SK-N-DZ (cell line): ENCODE measurements at regions not wholly inside any gene's neighbourhood (a gene's known extent, or its start where the extent isn't known, plus 50 kb on each side); places are given as distances from the start of the nearest gene placed in this dataset.

Source experiments
- DNase-seq: peaks from one replicate; pipeline ENCODE4 v3.0.0-alpha.2; 2015; ENCODE audit warnings: low spot score

DNA sequence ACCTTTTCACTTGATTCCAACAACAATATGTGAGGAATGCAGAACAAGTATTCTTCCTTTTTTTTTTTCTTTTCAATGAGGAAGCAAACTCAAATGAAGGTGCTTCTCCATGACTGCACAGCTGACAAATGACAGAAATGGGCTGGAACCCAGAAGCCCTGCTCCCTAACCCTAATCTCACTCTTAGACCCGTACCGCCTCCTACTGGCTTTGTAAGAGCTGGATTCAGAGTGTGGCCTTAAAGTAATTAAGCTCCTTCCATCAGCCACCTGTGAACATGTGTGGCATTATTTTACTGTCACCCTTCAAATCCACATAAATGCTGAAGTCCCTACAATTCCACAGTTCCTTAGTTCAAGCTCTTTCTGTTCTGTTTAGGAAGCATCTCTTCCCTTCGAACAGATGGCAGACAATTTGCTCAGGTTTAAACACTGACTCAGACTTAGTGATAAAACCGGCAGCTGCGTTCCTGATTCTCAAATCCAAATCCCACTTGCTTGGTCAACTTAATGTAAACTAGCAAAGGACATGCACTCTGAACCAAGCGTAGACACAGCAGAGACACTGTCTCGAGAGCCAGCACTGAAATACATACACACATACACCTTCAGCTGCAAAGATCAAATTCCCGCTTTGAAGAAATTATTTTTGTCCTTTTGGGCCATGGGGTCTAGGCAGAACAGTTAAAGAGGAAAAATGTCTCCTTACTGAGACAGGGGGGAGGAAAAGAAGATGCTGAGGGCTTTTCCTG, 316.7 kb upstream of the TLE4 start:
- peak; percentile 29 for DNase-seq

DNA sequence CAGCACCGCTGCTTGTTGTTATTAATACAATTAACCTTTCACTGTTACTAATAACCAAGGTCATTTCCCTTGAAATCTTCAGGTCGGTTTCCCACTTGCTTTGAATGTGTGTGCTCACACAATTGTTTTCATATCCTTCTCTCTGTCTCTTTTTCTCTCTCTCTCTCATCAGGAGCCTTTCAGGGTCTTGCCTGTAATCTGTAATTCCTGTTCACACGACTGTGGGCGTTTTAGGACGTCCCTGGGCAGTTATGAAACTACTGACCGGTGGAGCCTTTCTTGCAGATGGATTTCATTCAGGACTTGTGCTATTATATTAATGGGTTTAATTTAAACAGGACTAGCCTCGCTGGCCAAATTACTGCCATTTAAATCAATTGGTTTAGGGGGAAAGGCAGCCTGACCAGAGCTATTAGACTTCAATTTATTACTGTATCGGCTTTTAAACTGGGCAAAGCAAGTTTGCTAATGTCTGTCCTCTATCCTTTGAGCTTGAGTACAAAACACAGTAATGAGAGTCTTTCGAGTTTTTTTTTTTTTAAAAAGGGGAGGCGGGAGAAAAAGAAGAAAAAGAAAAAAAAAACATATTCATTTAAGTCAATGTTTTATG, 316.0 kb upstream of the TLE4 start:
- no peak for DNase-seq

DNA sequence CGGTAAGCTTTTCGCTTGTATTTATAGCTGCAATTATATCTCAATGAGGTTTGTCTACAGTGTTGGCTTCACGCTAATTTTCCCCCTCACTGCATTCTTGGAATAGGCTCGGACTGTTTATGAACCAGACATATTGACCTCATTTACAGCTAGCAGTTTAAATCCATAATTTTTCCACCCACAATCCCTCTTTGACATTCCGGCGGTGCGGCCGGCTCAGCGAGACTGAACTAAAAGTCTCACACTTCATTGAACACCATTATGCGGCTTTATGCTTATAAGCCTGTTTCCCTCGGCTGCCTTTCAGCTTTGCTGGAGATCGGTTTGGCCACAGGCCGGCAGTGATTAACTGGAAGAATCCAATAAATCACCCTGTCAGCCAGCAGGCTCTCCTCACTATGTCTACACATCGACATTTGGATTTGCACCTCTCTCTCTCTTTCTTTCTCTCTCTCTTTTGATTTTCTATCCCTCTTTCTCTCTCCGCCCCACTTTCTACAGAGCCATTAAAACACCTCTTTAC, 315.0 kb upstream of the TLE4 start:
- DNase-seq: peak; percentile 59

DNA sequence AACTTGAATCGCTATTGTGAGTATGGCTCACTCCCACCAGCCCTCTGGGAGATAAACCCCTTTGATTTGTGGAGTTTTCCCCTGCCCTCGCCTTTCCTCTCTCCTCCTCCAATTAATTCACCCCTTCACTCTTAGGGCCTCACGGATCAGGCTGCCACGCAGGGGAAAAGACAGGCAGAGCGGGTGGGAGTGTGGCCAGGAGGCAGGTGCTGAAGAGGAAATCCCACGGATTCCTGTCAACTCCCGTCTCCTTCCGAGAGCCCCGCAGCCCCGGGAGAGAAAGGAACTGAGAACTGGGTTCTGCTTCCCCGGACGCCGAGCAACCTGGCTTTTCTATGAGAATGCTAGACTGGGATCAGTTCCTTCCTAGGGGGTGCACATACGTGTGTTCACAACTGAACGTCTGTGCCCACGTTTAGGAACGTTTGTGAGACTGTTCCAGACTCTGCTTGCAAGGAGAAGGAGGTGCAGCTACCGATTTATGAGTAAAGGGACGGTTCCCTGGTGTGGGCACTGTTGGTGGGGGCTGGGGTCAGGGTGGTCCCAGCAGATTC, 314.5 kb upstream of the TLE4 start:
- DNase-seq: peak; percentile 36

DNA sequence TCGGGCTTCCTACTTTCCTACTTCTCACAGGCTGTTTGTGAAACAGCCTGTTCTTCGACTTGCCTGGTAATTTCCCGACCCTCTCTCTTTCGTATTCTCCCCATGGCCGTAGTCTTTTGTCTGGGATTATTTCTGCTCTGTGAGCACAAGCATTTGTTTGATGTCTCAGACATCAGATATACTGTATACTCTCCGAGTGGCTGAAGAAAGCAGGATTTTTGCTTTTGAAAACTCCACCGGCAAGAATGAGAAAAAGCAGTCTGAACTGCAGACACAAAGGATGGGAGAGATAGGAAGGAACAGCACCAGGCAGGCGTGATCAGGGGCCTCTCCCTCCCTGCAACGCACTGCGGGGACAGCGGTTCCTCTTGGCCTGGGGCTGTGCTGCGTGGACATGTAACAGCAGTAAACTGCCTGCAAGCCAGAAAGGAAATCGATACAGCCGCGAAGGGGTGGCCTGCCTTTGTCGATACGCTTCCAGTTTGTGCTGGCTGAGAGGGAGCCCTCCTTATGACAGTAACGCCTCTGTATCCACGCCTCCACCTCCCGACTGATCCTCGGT, 313.9 kb upstream of the TLE4 start:
- peak; percentile 30 for DNase-seq

DNA sequence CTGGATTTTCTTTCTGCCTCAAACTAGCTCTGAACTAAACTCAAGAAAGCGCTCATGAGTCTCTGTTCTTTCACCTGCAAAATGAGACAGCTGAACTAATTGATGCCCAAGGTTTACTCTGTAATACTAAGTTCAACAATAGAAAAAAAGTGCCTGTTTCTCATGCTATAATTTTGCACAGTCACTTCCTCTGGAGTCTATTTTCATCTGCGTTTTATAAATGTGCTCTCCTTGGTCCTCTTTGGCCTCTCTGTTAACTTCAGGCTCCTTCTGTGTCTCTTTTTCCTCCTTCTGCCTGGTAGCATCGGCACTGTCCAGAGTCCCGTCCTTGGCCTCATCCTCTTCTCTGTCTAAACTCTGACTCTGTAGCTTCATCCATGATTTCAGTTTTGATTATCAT, 311.9 kb upstream of the TLE4 start:
- DNase-seq: no peak

DNA sequence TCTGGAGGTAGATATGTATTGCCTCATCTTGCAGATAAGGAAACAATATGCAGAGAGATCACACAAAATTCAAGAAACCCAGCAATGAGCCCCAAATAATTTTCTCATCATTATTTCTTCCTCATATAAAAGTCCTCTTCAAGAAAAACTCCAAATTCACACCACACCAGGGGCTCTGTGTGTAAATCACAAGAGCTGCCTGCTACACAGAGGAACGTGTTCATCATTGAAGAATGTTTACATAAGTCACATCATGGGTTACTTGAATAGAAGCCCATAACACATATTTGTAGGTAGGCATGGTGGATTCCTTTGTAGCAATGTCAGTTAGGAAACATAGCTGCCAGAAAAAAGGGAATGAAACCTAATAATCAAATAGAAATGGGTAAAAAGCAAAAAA, 308.1 kb upstream of the TLE4 start:
- DNase-seq: no peak

DNA sequence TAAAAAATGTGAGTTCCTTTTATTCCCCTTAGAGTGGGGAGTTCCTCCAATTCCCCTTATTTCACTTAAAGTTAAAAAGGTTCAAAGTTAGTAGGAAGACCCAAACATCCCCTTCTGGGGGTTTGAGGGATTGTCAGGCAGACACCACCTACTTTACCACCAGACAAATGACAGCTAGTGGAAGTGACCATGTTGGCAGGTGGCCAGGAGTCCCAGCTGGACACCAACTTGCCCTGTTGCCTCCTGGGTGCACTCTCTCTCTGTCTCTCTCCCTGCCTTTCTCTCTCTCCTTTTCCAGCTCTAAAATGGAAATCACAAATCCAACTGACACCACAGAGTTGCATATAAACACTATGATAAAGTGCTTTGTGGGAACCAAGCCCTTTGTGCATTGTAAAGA, 307.7 kb upstream of the TLE4 start:
- no peak for DNase-seq

DNA sequence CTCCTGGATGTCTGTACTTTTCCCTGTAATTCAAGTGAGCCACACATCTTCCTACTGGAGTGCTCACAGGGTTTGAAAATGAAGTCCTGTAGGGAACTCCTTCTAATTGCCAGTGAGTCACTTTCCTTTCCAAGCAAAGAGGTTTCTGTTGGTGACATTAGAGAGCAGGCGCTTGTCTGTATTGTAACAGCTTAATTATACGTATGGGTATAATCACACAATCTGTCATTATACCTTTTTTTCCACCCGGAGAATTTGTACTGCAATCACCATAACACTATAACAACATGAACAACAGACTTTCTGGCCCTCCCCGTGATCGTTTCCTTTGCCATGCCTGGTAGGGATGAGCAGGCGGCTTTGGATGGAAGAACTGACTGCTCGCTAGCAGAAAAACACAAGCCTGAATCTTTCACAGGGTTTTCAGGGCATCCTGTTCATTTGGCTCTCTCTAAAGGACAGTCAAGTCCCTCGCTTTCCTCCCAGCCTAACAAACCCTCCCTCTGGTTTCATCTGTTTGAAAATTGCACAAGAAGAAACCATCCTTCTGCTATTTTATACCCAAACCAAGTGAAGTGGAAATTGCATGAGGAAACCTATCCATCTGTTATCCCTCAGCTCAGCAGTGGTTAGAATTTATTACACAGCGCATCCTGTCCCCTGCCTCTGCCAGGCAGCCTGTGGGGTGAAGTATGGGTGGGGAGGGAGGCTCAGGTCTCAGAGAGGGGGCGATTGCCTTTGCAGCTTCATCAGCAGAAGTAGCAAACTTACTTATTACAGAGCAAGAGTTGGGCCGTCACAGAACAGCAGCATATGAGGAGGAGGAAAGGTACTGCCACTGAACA, 307.0 kb upstream of the TLE4 start:
- DNase-seq: no peak

DNA sequence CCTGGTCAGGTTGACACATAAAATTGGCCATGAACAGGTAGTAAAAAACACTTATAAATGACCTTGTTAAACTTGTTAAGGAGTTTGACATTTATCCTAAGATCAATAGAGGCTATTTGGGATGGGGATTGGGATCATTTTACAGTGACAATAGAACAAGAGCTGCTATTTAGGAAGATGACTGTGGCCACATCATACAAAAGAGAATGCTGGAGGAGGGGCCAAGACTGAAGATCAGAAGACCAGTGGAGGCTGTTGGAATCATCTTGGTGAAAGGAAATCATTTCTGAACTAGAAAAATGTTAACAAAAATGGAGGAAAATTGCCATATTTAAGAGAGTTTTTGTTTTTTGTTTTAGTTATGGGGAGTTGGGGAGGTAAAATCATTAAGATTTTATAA, 304.8 kb upstream of the TLE4 start:
- DNase-seq: no peak

DNA sequence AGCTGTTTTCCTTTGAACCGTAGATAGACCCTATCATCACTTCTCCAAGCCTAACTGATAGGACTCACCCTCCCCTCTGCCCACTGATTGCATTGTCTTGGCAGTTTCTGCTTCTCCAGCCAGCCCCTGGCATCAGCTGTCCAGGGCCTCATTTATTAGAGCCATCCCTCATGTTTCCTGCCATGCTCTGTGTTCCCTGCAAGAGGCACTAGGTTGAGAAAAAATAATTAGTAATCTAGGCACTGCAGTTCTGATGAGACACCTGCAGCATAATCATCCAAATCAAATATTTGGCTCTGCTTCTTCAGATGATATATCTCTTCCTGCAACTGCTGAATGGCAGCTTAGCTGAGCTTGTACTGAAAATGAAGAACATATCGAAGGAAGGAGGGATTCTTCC, 303.0 kb upstream of the TLE4 start:
- no peak for DNase-seq

DNA sequence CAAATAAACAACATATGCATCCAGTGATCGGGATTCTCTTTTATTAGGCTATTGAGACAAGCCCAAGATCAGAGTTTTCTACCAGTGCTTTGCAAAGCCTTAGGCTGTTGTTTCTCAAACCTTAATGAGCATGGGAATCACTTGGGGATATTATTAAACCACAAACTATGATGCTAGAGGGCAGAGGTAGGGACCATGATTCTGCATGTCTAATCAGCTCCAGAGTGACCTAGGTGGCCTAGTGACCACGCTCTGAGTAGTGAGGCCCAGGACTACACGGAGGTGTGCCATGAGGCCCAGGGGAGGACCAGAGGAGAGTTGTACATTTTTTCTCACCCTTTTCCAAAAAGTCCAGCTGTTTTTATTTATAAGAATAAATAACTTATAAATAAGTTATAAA, 298.5 kb upstream of the TLE4 start:
- DNase-seq: no peak

DNA sequence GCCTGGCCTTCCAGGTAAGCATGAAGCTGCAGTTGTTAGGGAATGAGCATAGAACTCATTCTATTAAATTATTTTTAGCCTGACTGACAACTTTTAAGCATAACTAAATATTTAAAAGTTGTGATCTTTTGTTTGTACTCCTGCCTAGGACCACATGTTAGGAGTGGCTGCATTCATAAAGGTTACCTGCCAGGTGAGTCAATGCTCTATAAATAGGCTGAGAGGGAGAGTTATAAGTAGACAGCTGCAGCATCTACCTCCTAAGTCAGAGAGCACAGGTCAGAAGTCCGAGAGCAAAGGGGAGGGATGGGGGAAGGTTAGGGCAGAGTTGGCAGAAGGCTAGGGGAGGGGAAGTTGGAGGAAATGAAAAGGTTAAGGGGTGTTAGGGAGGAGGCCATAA, 292.4 kb upstream of the TLE4 start:
- DNase-seq: no peak

DNA sequence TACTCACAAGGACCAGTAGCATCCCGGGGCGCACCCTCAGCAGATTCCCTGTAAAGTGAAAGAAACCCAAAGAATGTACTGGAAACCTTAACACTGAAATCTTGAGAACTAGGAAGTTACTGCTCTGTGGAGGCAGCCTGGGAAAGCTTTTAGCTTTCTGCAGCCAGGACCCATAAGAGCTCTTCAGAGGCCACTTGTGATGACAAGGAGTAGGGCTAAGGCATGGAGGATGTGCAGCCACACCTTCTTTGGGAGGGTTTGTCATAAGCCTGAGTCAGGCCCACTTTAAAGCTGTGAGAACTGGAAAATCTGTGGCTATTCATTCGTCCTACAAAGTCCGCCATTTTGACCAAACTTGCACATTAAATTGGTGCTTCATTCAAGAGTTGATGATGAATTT, 291.1 kb upstream of the TLE4 start:
- no peak for DNase-seq

DNA sequence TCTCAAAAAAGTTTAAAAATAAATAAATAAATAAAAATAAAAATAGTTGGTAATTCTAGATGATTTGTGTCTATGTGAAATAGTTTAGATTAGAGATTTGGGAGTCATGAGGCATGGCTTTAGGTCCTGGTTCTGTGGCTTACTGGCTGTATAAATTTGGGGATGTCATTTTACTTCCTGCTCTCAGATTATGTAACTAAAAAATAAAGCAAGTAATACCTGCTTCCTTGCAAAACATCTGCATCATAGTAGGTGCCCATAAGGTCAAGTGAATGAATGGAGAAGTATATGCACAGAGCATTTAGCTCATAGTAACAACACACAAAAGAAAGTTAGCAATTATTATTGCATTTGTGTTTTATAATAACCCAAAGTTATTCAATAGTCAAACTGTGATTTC, 287.7 kb upstream of the TLE4 start:
- DNase-seq: no peak

DNA sequence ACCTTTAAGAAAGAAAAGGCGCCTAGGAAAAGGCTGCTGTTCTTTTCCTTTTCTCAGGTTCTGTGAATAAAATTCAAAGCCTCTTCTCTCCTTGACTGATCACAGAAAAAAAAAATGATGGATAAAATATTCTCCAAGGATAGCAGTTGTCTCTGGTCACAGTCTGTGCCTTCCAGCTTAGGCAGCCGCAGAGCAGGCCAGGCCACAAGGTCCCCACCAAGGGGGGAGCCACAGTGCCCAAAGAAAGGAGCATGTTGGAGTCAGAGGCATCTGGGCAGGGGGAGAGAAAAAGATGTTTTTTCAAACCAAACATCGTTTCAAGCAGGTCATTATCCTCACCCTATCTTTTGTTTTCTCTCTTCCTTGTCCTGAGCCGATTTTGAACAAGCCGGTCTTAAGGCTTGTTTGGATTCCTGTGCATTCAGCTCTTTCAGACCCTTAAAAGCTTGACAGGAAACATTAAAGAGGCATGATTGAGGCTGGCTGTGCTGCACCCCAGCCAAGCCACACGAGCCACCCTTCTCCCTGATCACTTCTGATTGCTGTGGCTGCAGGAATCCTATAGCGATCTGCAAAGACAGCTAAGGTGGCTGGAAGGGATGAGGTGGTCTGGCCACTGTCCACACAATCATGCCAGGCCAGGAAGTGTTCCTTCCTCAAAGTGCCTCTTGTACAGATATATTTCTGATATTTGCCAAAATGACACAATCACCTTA, 284.6 kb upstream of the TLE4 start:
- no peak for DNase-seq

DNA sequence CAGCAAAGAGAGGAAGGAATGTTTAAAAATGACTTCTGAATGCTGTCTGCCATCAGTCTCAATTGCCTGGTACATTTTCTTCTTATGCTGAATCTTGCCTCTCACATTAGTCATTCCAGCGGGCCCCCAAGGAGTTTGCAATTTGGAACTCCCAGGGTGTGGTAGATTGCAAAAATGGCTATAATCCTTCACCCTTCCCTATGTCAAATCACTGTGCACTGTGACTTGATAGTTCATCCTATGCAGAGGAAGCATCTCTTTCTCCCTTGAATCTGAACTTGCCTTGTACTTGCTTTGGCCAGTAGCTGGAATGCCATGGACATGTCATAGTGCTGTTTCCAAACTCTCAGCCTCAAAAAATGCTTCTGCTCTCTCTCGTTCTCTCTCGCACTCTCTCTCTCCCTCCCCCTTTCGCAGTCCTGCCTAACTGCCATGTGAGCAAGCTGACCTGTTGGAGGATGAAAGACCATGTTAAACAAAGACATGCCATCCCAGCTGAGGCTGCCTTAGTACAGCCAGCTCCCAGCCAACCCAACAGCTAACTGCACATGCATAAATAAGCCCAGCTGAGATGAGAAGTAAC, 284.0 kb upstream of the TLE4 start:
- DNase-seq: no peak

DNA sequence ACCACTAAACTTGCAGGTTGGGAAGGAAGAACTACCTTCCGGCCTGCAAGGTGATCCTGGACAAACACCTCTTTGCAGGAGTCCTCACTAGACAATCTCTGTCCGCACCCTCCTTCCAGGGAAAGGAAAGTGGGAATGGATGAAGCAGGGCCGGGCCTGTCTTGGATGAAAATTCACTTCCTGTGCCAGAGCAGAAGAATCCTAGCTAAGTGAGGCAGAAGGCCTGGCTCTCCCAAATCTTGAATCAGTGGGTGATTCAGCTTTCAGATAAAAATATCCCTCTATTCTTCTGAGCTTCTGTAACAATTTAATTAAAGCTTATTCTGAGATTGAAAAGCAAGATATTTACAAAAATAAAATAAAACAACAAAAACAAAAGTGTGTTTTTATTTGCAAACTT, 281.9 kb upstream of the TLE4 start:
- no peak for DNase-seq

DNA sequence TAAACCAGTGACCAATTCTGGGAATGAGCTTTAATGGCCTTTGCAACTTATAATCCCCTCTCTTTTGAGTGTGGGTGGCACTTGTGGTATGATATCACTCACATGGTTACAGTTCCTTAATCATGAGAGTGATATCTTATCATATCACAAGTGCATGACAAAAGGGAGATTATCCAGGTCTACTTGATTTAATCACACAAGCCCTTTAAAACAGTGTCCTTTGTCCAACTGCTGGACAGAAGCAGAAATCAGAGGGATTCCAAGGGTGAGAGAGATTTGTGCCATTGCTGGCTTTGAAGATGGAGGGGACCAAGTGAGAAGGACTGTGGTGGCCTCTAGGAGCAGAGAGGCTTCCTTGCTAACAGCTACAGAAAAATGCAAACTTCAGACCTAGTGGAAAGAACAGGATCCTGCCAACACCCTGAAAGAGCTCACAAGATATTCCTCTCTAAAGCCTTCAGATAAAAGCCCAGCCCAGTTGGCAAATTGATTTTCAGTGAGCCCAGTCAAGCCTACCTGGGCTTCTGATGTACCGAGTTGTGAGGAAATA, 279.0 kb upstream of the TLE4 start:
- DNase-seq: peak; percentile 83

DNA sequence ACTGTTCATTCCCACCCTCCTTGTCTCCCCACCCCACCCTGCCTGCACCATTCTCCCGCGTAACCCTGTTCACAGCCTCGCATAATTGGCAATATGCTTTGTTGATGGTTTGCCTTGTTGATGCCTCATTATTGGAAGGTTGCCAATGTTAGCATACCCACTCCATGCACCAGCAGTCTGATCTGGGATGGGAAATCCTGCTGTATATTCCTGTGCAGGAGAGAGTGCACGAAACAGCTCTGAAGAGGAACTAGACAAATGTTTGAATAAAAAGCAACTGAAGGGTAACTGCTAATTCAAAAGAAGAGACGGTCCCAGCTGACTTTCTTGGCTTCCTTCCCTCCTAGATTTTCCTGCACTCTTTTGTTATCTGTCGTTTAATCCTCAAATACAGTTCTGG, 271.7 kb upstream of the TLE4 start:
- no peak for DNase-seq

DNA sequence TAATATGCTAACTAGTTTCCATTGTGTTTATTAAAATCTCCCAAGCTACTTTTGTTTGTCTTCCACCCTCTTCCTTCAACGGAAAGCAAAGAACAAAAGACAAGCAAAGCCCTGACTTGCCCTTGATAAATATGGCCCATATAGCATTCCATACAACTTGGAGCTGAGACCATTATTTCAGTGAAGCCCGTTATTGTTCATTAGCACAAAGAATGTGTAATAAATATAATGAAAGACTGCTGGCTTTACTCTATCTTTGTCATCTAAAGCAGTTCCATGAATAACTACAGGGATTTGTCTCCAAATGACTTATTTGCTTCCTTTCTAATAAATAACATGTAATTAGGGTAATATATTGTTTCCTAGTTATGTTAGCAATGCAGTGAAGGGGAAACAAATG, 270.7 kb upstream of the TLE4 start:
- DNase-seq: no peak
